SK-N-SH treated with all-trans-retinoic acid at 6 μM for 48 hours (cell line): ENCODE measurements at regions not wholly inside any gene's neighbourhood (a gene's known extent, or its start where the extent isn't known, plus 50 kb on each side); places are given as distances from the start of the nearest gene placed in this dataset.

Experiments used
- CREB5 ChIP-seq: fragments of 250-450 bp; sonication (Bioruptor Pico); IDR thresholded peaks from 2 replicates; pipeline ENCODE4 v1.5.1; 2020; ENCODE audit warnings: low read depth, mild to moderate bottlenecking, moderate library complexity
- TF ChIP-seq, protein P1 (sequence below): fragments of 250-450 bp; sonication (Bioruptor Pico); IDR thresholded peaks from 2 replicates; pipeline ENCODE4 v1.8.0; 2020; ENCODE audit warnings: mild to moderate bottlenecking, moderate library complexity, borderline replicate concordance

DNA sequence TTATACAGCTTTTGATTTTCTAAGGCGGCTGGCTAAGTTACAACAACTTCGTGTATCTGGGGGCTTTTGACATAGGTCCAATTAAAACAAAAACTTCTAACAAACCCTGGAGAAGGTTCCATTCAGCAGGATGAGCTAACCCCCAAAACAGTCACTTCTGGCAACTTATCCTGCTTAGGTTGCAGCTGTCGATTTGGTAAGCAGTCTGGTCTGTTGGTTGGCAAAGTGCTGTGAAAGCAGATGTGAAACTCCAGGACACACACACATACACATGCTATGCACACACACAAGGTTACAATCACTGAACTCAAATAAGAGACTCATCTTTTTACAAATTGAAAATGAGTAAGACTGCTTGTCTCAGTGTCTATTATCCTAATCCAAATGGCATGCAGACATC, 119.0 kb upstream of the STMND1 start:
- TF ChIP-seq CREB5 (CRISPR knock-in tag) = no peak
- TF ChIP-seq, protein P1, sequence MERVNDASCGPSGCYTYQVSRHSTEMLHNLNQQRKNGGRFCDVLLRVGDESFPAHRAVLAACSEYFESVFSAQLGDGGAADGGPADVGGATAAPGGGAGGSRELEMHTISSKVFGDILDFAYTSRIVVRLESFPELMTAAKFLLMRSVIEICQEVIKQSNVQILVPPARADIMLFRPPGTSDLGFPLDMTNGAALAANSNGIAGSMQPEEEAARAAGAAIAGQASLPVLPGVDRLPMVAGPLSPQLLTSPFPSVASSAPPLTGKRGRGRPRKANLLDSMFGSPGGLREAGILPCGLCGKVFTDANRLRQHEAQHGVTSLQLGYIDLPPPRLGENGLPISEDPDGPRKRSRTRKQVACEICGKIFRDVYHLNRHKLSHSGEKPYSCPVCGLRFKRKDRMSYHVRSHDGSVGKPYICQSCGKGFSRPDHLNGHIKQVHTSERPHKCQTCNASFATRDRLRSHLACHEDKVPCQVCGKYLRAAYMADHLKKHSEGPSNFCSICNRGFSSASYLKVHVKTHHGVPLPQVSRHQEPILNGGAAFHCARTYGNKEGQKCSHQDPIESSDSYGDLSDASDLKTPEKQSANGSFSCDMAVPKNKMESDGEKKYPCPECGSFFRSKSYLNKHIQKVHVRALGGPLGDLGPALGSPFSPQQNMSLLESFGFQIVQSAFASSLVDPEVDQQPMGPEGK (CRISPR knock-in tag) = no peak
